Erythroblast (primary cell): ENCODE measurements at regions not wholly inside any gene's neighbourhood (a gene's known extent, or its start where the extent isn't known, plus 50 kb on each side); places are given as distances from the start of the nearest gene placed in this dataset.

Experiments used
- GATA1 ChIP-seq: IDR thresholded peaks from 2 replicates; pipeline ENCODE4 v1.6.1; 2011; ENCODE audit warnings: low read depth, mild to moderate bottlenecking, control low read depth, low read length, moderate library complexity
- POLR2A ChIP-seq: IDR thresholded peaks from 2 replicates; pipeline ENCODE4 v1.6.1; 2011; ENCODE audit warnings: mild to moderate bottlenecking, low read length

DNA sequence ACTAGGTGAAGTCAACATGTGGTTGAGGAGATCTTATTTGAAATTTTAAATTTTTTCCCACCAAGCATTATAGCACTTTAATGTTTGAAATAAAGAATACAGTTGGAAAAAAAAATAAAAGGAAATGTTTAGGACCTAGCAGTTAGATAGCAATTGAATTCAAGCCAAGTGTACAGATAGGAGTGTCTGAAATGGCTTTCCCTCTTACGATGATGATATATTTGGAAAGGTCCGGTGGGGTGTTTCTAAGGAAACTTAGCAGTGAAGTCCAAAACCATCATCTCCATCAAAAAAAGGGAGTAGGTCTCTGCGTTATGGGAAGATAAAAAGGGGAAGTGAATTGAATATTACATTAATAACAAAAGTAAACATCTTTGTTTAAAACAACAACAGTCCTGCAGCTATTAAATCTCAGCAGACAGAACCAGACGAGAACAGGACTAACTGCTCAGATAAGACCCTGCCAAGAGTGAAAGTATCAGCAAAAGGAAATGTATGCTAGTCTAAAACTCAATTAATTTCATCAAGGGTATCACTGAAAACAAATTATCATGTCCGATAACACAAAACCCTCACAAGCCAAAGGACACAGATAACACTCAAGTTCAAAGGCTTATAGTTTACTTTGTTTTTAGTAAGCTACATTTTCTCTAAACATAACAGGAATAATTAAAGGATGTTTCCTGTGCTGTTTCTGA lies 242.0 kb downstream of the BMP4 start:
- TF ChIP-seq POLR2A (no peak), GATA1 (no peak)
